ENCODE measurements at regions not wholly inside any gene's neighbourhood (a gene's known extent, or its start where the extent isn't known, plus 50 kb on each side); places are given as distances from the start of the nearest gene placed in this dataset.
"Not testable (repeated sequence)": the region's sequence is repeated elsewhere in the genome, so short reads cannot be mapped to it uniquely, and the experiment has no call there.

GRCh38 chr6:10320291-10320690 is 94.6 kb downstream of the TFAP2A start:
- H3K4me3 ChIP-seq (ENCODE audit: low read depth, low read length) = no peak overlapping the region
- TF ChIP-seq, protein P1, sequence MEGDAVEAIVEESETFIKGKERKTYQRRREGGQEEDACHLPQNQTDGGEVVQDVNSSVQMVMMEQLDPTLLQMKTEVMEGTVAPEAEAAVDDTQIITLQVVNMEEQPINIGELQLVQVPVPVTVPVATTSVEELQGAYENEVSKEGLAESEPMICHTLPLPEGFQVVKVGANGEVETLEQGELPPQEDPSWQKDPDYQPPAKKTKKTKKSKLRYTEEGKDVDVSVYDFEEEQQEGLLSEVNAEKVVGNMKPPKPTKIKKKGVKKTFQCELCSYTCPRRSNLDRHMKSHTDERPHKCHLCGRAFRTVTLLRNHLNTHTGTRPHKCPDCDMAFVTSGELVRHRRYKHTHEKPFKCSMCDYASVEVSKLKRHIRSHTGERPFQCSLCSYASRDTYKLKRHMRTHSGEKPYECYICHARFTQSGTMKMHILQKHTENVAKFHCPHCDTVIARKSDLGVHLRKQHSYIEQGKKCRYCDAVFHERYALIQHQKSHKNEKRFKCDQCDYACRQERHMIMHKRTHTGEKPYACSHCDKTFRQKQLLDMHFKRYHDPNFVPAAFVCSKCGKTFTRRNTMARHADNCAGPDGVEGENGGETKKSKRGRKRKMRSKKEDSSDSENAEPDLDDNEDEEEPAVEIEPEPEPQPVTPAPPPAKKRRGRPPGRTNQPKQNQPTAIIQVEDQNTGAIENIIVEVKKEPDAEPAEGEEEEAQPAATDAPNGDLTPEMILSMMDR (IDR thresholded peaks at IDR 0.05; ENCODE audit: low read depth, low read length) = no peak

GRCh38 chr6:10316373-10316721 is 98.5 kb downstream of the TFAP2A start:
- no peak overlapping the region for H3K4me3 ChIP-seq (ENCODE audit: low read depth, low read length)
- TF ChIP-seq, protein P1 (IDR thresholded peaks at IDR 0.05; ENCODE audit: low read depth, low read length) = no peak

GRCh38 chr6:10315658-10316372 is 99.1 kb downstream of the TFAP2A start:
- TF ChIP-seq, protein P1 (IDR thresholded peaks at IDR 0.05; ENCODE audit: low read depth, low read length) = no peak
- no peak overlapping the region for H3K4me3 ChIP-seq (ENCODE audit: low read depth, low read length)

GRCh38 chr6:10315034-10315433 is 99.8 kb downstream of the TFAP2A start:
- H3K4me3 ChIP-seq (ENCODE audit: low read depth, low read length) = no peak overlapping the region
- TF ChIP-seq, protein P1 (IDR thresholded peaks at IDR 0.05; ENCODE audit: low read depth, low read length) = no peak

- H3K4me3 ChIP-seq (ENCODE audit: low read depth, low read length) = no peak overlapping the region
- TF ChIP-seq, protein P1 (IDR thresholded peaks at IDR 0.05; ENCODE audit: low read depth, low read length) = no peak
Measured at GRCh38 chr6:10314163-10314955, 100.5 kb downstream of the TFAP2A start.

DNA sequence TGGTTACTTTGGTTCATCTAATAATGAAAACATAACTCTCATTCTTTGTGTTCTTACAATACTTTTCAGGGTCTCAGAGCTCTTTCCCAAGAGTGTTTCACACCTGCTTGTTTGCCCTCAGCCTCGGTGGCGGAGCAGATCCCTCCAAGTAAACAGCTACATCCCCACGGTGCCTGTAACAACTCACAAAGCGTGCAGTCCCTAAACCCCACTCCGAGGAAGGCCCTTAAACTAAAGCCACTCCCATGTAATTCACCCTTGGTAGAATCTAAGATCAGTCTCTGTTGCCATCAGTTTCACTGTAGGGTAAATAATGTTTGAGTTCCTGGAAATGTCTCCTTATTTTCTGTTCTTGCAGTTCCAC is 101.1 kb downstream of the TFAP2A start:
- TF ChIP-seq, protein P1 (IDR thresholded peaks at IDR 0.05; ENCODE audit: low read depth, low read length) = no peak
- H3K4me3 ChIP-seq (ENCODE audit: low read depth, low read length) = no peak overlapping the region

- H3K4me3 ChIP-seq (ENCODE audit: low read depth, low read length) = no peak overlapping the region
- TF ChIP-seq, protein P1 (IDR thresholded peaks at IDR 0.05; ENCODE audit: low read depth, low read length) = no peak
Measured at GRCh38 chr6:10312445-10312844, 102.4 kb downstream of the TFAP2A start.

DNA sequence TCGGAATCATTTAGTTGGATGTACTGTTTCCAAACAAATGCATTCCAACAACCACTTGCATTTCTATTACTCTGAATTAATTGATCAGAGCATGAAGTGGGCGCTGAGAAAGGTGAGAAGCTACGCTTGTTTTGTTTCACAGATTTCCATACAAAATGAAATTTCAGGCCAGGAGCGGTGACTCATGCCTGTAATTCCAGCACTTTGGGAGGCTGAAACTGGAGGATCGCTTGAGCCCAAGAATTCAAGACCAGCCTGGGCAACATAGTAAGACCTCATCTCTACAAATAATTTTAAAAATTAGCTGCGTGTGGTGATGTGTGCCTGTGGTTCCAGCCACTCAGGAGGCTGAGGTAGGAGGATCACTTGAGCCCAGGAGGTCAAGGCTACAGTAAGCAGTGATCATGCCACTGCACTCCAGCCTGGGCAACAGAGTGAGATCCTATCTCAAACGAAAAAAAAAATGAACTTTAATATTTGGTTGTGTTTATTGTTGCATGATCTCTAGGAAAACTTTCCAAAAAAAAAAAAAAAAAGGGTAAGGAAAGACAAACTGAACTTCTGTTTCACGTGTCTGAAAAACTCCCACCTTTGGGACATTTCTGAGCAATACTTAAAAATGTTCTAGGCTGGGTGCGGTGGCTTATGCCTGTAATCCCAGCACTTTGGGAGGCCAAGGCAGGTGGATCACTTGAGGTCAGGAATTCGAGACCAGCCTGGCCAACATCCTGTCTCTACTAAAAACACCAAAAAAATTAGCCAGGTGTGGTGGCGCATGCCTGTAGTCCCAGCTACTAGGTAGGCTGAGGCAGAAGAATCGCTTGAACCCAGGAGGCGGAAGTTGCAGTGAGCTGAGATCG is 103.1 kb downstream of the TFAP2A start:
- H3K4me3 ChIP-seq (ENCODE audit: low read depth, low read length) = not testable (repeated sequence)

All from WI38 (cell line).